ENCODE measurements at regions not wholly inside any gene's neighbourhood (a gene's known extent, or its start where the extent isn't known, plus 50 kb on each side); places are given as distances from the start of the nearest gene placed in this dataset.

- TF ChIP-seq, protein P1, sequence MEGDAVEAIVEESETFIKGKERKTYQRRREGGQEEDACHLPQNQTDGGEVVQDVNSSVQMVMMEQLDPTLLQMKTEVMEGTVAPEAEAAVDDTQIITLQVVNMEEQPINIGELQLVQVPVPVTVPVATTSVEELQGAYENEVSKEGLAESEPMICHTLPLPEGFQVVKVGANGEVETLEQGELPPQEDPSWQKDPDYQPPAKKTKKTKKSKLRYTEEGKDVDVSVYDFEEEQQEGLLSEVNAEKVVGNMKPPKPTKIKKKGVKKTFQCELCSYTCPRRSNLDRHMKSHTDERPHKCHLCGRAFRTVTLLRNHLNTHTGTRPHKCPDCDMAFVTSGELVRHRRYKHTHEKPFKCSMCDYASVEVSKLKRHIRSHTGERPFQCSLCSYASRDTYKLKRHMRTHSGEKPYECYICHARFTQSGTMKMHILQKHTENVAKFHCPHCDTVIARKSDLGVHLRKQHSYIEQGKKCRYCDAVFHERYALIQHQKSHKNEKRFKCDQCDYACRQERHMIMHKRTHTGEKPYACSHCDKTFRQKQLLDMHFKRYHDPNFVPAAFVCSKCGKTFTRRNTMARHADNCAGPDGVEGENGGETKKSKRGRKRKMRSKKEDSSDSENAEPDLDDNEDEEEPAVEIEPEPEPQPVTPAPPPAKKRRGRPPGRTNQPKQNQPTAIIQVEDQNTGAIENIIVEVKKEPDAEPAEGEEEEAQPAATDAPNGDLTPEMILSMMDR (conservative IDR thresholded peaks at IDR 0.05; ENCODE audit: low read depth, low read length): no peak
- TF ChIP-seq EZH2phosphoT487 (IDR thresholded peaks at IDR 0.05; ENCODE audit: borderline replicate concordance, low read length): no peak
- no peak for TF ChIP-seq EZH2 (IDR thresholded peaks at IDR 0.05; ENCODE audit: low read length, unreplicated experiment)
Measured at GRCh38 chr6:27575594-27576361, 102.9 kb upstream of the ZNF184 start.

Measured in PC-3 (cell line).